ENCODE measurements at regions not wholly inside any gene's neighbourhood (a gene's known extent, or its start where the extent isn't known, plus 50 kb on each side); places are given as distances from the start of the nearest gene placed in this dataset.

DNA sequence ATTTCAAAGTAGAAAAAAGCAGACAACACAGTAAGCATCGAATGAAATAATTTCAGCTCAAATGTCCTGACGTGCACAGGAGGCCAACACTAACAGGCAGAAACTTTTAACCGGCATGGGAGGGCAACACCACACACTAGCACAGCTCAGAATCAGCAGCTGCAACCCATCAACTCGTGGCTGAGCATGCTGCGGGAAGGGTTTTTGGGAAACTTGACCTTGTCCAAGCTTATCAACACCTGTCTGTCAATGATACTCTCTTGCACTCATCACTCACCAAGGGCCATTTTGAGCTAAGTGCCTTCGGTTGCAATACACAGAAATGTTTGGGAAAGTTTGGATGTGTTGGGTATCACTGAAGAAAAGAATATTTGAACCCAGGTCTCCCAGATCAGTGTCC is 483.7 kb downstream of the TSHZ3 start:
- no peaks in the 10 kb centered on the region for H3K4me1 Mint-ChIP-seq
- intact Hi-C loops (cut with micrococcal nuclease), result no loop called here
- H3K4me3 Mint-ChIP-seq, result no peak overlapping the region
- ChIA-PET POLR2A (ENCODE audit: partially characterized antibody) (no interaction called here), CTCF (ENCODE audit: partially characterized antibody) (no interaction called here)
- Histone ChIP-seq H3K4me1 (ENCODE audit: insufficient read depth, low read length) (no peaks in the 10 kb centered on the region), H3K4me3 (ENCODE audit: low read length in 2 of 2) (no peak overlapping the region), H3K27me3 (ENCODE audit: insufficient read depth, low read length) (no peaks in the 10 kb centered on the region), H3K27ac (ENCODE audit: low read depth, low read length) (no peak overlapping the region), H3K36me3 (ENCODE audit: insufficient read depth, low read length) (no peaks in the 10 kb centered on the region), H3K9me3 (ENCODE audit: control insufficient read depth in 1 of 2, low read length in 2 of 2) (no peaks in the 10 kb centered on the region)
- H3K27ac Mint-ChIP-seq, result no peak overlapping the region
- no peaks in the 10 kb centered on the region for H3K36me3 Mint-ChIP-seq
- H3K9me3 Mint-ChIP-seq, result peaks cover 0 to 3% (median 0%) of the 10 kb centered on the region in 8 donors
- DNase-seq, result no peak
- H3K27me3 Mint-ChIP-seq, result peaks cover 6 to 10% of the 10 kb centered on the region in 2 donors

DNA sequence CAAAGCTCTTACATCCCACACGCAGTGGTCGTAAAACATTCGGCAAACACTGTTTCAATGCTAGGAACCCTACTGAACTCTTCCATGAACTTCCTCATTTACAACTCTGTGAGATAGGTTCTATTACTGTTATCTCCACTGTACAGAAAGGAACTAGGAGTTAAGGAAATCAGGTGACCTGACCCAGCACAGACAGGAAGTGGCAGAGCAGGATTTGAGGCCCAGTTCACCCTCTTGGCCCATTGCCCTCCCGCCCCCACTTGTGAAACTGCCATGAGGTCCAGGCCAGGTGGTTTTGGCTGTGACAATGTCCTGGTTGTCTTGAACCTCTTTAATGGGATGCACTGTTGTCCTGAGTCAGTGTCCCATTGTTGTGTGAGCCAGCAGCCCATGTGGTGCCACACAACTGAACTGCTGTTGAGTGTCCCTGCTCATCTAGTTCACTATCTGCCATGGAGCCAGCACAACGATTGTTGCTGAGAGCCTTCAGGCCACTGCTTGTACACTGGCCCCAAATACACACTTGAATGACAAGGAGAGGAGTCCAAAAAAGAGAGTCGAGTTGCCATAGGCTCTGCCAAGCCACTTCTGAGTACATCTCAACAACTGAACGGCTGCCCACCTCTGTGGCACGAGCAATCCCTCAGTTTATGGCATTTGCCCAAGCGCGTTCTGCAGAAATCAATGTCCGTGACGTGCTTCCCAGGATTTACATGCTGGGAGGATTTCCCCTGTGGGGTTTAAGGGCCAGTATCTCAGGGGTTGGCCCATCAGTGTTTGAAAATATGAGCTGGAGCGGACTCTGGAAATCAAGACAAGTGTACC is 484.6 kb downstream of the TSHZ3 start:
- ChIA-PET POLR2A (ENCODE audit: partially characterized antibody) (no interaction called here), CTCF (ENCODE audit: partially characterized antibody) (no interaction called here)
- Mint-ChIP-seq H3K4me3 (no peak overlapping the region), H3K27ac (no peak overlapping the region), H3K4me1 (no peaks in the 10 kb centered on the region), H3K27me3 (peaks cover 6 to 9% of the 10 kb centered on the region in 2 donors), H3K9me3 (peaks cover 0 to 6% (median 0%) of the 10 kb centered on the region in 8 donors), H3K36me3 (no peaks in the 10 kb centered on the region)
- no peak overlapping the region for H3K4me3 ChIP-seq (ENCODE audit: low read length in 2 of 2)
- no peaks in the 10 kb centered on the region for H3K9me3 ChIP-seq (ENCODE audit: control insufficient read depth in 1 of 2, low read length in 2 of 2)
- no peaks in the 10 kb centered on the region for H3K36me3 ChIP-seq (ENCODE audit: insufficient read depth, low read length)
- no peaks in the 10 kb centered on the region for H3K27me3 ChIP-seq (ENCODE audit: insufficient read depth, low read length)
- intact Hi-C loops (cut with micrococcal nuclease), result no loop called here
- DNase-seq, result no peak
- no peak overlapping the region for H3K27ac ChIP-seq (ENCODE audit: low read depth, low read length)
- H3K4me1 ChIP-seq (ENCODE audit: insufficient read depth, low read length), result no peaks in the 10 kb centered on the region

DNA sequence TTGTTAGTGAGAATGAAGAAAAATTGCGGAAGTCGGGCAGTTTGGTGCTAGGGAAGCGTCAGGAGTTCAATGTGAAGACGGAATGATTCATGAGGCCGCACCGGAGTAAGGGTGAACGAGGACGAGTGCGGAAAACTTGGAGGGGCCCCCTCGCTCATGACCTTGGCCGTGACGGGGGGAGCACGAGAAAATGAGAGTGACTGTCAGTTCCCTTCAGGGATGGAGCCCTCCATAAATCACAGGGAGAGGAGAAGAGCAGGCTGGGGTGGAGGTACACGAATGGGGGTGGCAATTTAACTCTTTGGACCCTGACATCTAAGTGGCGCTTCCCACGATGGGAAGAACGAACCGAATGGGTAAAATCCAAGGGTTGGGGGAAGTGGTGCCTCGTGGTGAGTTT is 486.4 kb downstream of the TSHZ3 start:
- POLR2A ChIA-PET (ENCODE audit: partially characterized antibody), result no interaction called here
- CTCF ChIA-PET (ENCODE audit: partially characterized antibody), result no interaction called here
- peaks cover 2 to 6% of the 10 kb centered on the region in 2 donors for H3K27me3 Mint-ChIP-seq

DNA sequence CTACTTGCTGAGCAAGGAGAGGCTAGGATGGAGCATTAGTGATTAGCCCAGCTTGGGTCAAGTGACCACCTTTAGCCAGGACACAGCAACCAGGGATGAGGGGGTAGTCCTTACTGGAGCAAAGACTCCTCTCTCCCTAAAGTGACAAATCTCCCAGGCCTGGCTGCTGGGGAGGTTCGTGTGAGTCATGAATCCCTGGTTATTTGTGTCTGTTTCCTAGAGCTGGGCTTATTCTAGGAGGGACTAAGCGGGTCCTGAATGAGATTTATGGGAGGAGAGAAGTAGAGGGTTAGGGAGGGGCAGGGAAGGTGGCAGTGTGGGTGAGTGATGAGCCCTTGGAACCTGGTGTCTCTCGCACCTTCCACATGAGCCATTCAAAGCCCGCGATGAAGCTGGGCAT is 487.3 kb downstream of the TSHZ3 start:
- Mint-ChIP-seq H3K9me3 (peaks cover 0 to 7% (median 0%) of the 10 kb centered on the region in 8 donors), H3K27me3 (peaks cover 2 to 6% of the 10 kb centered on the region in 2 donors), H3K4me1 (no peaks in the 10 kb centered on the region), H3K36me3 (no peaks in the 10 kb centered on the region), H3K27ac (no peak overlapping the region), H3K4me3 (no peak overlapping the region)
- POLR2A ChIA-PET (ENCODE audit: partially characterized antibody), result no interaction called here
- CTCF ChIA-PET (ENCODE audit: partially characterized antibody), result no interaction called here
- no peak for DNase-seq
- intact Hi-C loops (cut with micrococcal nuclease), result no loop called here
- Histone ChIP-seq H3K36me3 (ENCODE audit: insufficient read depth, low read length) (no peaks in the 10 kb centered on the region), H3K9me3 (ENCODE audit: control insufficient read depth in 1 of 2, low read length in 2 of 2) (no peaks in the 10 kb centered on the region), H3K27ac (ENCODE audit: low read depth, low read length) (no peak overlapping the region), H3K27me3 (ENCODE audit: insufficient read depth, low read length) (no peaks in the 10 kb centered on the region), H3K4me1 (ENCODE audit: insufficient read depth, low read length) (no peaks in the 10 kb centered on the region), H3K4me3 (ENCODE audit: low read length in 2 of 2) (no peak overlapping the region)

More for the DNA sequence above, 486.4 kb downstream of the TSHZ3 start:
- Mint-ChIP-seq H3K4me1 (no peaks in the 10 kb centered on the region), H3K9me3 (peaks cover 0 to 7% (median 0%) of the 10 kb centered on the region in 8 donors), H3K4me3 (no peak overlapping the region), H3K36me3 (no peaks in the 10 kb centered on the region), H3K27ac (no peak overlapping the region)
- Histone ChIP-seq H3K4me3 (ENCODE audit: low read length in 2 of 2) (no peak overlapping the region), H3K27me3 (ENCODE audit: insufficient read depth, low read length) (no peaks in the 10 kb centered on the region), H3K4me1 (ENCODE audit: insufficient read depth, low read length) (no peaks in the 10 kb centered on the region), H3K27ac (ENCODE audit: low read depth, low read length) (no peak overlapping the region), H3K9me3 (ENCODE audit: control insufficient read depth in 1 of 2, low read length in 2 of 2) (no peaks in the 10 kb centered on the region), H3K36me3 (ENCODE audit: insufficient read depth, low read length) (no peaks in the 10 kb centered on the region)
- no peak for DNase-seq
- intact Hi-C loops (cut with micrococcal nuclease), result no loop called here

DNA sequence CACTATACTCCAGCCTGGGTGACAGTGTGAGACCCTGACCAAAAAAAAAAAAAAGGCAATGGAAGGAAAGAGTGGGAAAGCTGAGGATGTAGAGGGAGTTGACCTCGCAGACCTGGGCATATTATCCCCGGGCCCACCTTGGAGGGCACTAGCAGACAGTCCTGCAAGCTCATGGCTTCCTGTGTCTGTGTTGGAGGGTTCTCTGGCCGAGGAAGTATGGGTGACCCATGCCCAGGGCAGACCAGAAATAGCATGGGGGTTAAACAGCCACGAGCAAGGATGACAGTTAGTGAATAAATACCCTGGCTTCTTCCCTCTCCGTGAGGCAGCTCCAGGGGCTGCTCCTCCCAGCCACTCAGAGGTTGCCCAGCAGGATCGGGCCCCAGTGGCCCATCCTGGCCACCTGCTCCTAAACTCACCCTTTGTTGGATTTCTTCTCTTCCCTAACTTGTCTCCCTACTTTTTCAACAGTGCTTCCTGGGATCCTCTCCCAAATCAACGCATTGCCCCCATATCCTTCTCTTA is 485.8 kb downstream of the ZNF536 start:
- peaks cover 2 to 7% of the 10 kb centered on the region in 2 donors for H3K27me3 Mint-ChIP-seq
- intact Hi-C loops (cut with micrococcal nuclease), result no loop called here

DNA sequence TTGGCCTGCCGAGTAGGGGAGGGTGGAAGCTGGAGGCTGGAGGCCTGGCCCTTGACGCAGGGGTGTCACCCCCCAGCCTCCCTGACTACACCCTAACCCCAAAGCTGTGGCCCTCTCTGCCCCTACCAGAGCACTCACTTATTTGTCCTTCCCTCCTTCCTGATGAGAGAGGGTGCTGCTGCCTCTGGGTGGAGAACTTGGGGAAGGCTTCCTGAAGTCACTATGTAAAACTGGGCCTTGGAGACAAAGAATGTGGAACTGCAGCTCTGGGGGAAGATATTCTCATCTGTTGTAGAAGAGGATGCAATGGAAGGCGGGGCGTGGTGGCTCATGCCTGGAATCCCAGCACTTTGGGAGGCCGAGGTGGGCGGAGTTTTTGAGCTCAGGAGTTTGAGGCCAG is 485.2 kb downstream of the ZNF536 start:
- Mint-ChIP-seq H3K4me3 (no peak overlapping the region), H3K27me3 (peaks cover 2 to 8% of the 10 kb centered on the region in 2 donors), H3K4me1 (no peaks in the 10 kb centered on the region), H3K36me3 (no peaks in the 10 kb centered on the region), H3K9me3 (peaks cover 0 to 7% (median 0%) of the 10 kb centered on the region in 8 donors), H3K27ac (no peak overlapping the region)
- Histone ChIP-seq H3K4me3 (ENCODE audit: low read length in 2 of 2) (no peak overlapping the region), H3K4me1 (ENCODE audit: insufficient read depth, low read length) (no peaks in the 10 kb centered on the region), H3K27ac (ENCODE audit: low read depth, low read length) (no peak overlapping the region), H3K36me3 (ENCODE audit: insufficient read depth, low read length) (no peaks in the 10 kb centered on the region), H3K9me3 (ENCODE audit: control insufficient read depth in 1 of 2, low read length in 2 of 2) (no peaks in the 10 kb centered on the region), H3K27me3 (ENCODE audit: insufficient read depth, low read length) (peaks cover 4% of the 10 kb centered on the region)
- POLR2A ChIA-PET (ENCODE audit: partially characterized antibody), result no interaction called here
- intact Hi-C loops (cut with micrococcal nuclease), result no loop called here
- DNase-seq, result no peak
- CTCF ChIA-PET (ENCODE audit: partially characterized antibody), result no interaction called here

More for the DNA sequence above, 485.8 kb downstream of the ZNF536 start:
- H3K4me3 Mint-ChIP-seq, result no peak overlapping the region
- H3K27me3 ChIP-seq (ENCODE audit: insufficient read depth, low read length), result peaks cover 4% of the 10 kb centered on the region
- no peak overlapping the region for H3K27ac ChIP-seq (ENCODE audit: low read depth, low read length)
- no peak overlapping the region for H3K4me3 ChIP-seq (ENCODE audit: low read length in 2 of 2)
- peaks cover 0 to 7% (median 0%) of the 10 kb centered on the region in 8 donors for H3K9me3 Mint-ChIP-seq
- H3K36me3 ChIP-seq (ENCODE audit: insufficient read depth, low read length), result no peaks in the 10 kb centered on the region
- H3K27ac Mint-ChIP-seq, result no peak overlapping the region
- no peaks in the 10 kb centered on the region for H3K4me1 ChIP-seq (ENCODE audit: insufficient read depth, low read length)
- H3K36me3 Mint-ChIP-seq, result no peaks in the 10 kb centered on the region
- ChIA-PET CTCF (ENCODE audit: partially characterized antibody) (interaction anchor here (1.1 kb wide), 1 partner anchor 175 kb away, joined by 3 read pairs; no protein-coding TSS in a partner anchor), POLR2A (ENCODE audit: partially characterized antibody) (no interaction called here)
- DNase-seq, result no peak
- no peaks in the 10 kb centered on the region for H3K9me3 ChIP-seq (ENCODE audit: control insufficient read depth in 1 of 2, low read length in 2 of 2)
- no peaks in the 10 kb centered on the region for H3K4me1 Mint-ChIP-seq

DNA sequence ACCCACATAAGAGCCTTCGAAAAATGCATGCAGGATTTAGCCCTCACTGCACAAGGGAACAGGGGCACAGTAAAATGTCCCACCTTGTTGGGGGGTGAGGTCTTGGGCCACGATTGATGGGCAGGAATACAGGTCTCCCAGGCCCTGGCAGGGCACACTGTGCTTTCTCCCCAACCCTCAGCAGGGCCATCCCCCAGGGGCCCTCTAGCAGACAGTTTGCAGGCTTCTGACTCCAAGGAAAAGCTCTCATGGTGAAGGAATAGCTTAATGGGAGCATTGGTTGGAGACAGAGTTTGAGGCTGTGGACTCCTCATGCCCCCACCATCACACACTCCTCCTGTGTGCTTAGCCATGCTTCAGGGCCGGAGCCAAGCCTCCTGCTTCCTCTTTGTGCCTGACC is 484.6 kb downstream of the ZNF536 start:
- H3K9me3 Mint-ChIP-seq, result peaks cover 0 to 7% (median 0%) of the 10 kb centered on the region in 8 donors
- no peak overlapping the region for H3K4me3 ChIP-seq (ENCODE audit: low read length in 2 of 2)
- H3K4me1 Mint-ChIP-seq, result no peaks in the 10 kb centered on the region
- peaks cover 4% of the 10 kb centered on the region for H3K27me3 ChIP-seq (ENCODE audit: insufficient read depth, low read length)
- peaks cover 2 to 6% of the 10 kb centered on the region in 2 donors for H3K27me3 Mint-ChIP-seq
- intact Hi-C loops (cut with micrococcal nuclease), result no loop called here
- H3K36me3 ChIP-seq (ENCODE audit: insufficient read depth, low read length), result no peaks in the 10 kb centered on the region
- no peak overlapping the region for H3K27ac ChIP-seq (ENCODE audit: low read depth, low read length)
- H3K9me3 ChIP-seq (ENCODE audit: control insufficient read depth in 1 of 2, low read length in 2 of 2), result no peaks in the 10 kb centered on the region
- POLR2A ChIA-PET (ENCODE audit: partially characterized antibody), result no interaction called here
- no peak for DNase-seq
- H3K36me3 Mint-ChIP-seq, result no peaks in the 10 kb centered on the region
- H3K27ac Mint-ChIP-seq, result no peak overlapping the region
- CTCF ChIA-PET (ENCODE audit: partially characterized antibody), result no interaction called here
- no peaks in the 10 kb centered on the region for H3K4me1 ChIP-seq (ENCODE audit: insufficient read depth, low read length)
- H3K4me3 Mint-ChIP-seq, result no peak overlapping the region
